C4-2B (cell line): ENCODE measurements at regions not wholly inside any gene's neighbourhood (a gene's known extent, or its start where the extent isn't known, plus 50 kb on each side); places are given as distances from the start of the nearest gene placed in this dataset.

Source experiments
- H3K27ac ChIP-seq: fragments of 450-650 bp; 2 replicates; pipeline ENCODE4 v1.5.1; 2017
- CTCF ChIP-seq: fragments of 450-650 bp; conservative IDR thresholded peaks from 2 replicates; pipeline ENCODE4 v1.5.1; 2017; ENCODE audit warnings: mild to moderate bottlenecking
- ZFX ChIP-seq: fragments of 450-650 bp; IDR thresholded peaks from 2 replicates; pipeline ENCODE4 v1.6.1; 2017

GRCh38 chr6:139590206-139590605 lies 215.8 kb upstream of the CITED2 start:
- no peak for TF ChIP-seq ZFX
- TF ChIP-seq CTCF, result no peak
- no peak overlapping the region; the same call in 1 of the 2 replicates for H3K27ac ChIP-seq

- no peak overlapping the region for H3K27ac ChIP-seq
- TF ChIP-seq CTCF (no peak), ZFX (no peak)
These were observed 214.5 kb upstream of the CITED2 start for GRCh38 chr6:139588734-139589593.

GRCh38 chr6:139588076-139588639 lies 213.7 kb upstream of the CITED2 start:
- TF ChIP-seq CTCF (no peak), ZFX (no peak)
- H3K27ac ChIP-seq, result peak overlapping the region; percentile 57; the same call in 1 of the 2 replicates

- peak overlapping the region; percentile 57 for H3K27ac ChIP-seq
- no peak for TF ChIP-seq CTCF
- no peak for TF ChIP-seq ZFX
These were observed 213.0 kb upstream of the CITED2 start for GRCh38 chr6:139587469-139587868.

- TF ChIP-seq ZFX (no peak), CTCF (no peak)
- H3K27ac ChIP-seq, result no peak overlapping the region
These were observed 211.8 kb upstream of the CITED2 start for GRCh38 chr6:139586273-139586672.

GRCh38 chr6:139584599-139584998 lies 210.2 kb upstream of the CITED2 start:
- no peak for TF ChIP-seq CTCF
- no peak for TF ChIP-seq ZFX
- H3K27ac ChIP-seq, result no peak overlapping the region

GRCh38 chr6:139583420-139583819 lies 209.0 kb upstream of the CITED2 start:
- TF ChIP-seq CTCF (no peak), ZFX (no peak)
- H3K27ac ChIP-seq, result no peak overlapping the region
